Smooth muscle cell (in vitro differentiated cells): ENCODE measurements at regions not wholly inside any gene's neighbourhood (a gene's known extent, or its start where the extent isn't known, plus 50 kb on each side); places are given as distances from the start of the nearest gene placed in this dataset.

Experiments
- DNase-seq: peaks from one replicate; lab custom pipeline; 2025; ENCODE audit not compliant: unreplicated experiment; lab: John Stamatoyannopoulos, UW
- H2AFZ ChIP-seq: fragments of 200-600 bp; sonication (generic); 2 replicates; pipeline ENCODE4 v1.6.0; 2016; ENCODE audit warnings: antibody characterized with exemption, low read depth, mild to moderate bottlenecking
- H3F3A ChIP-seq: fragments of 200-600 bp; sonication (generic); 2 replicates; pipeline ENCODE4 v1.6.0; 2017; ENCODE audit warnings: antibody characterized with exemption, low read depth
- H3K27ac ChIP-seq: fragments of 200-600 bp; sonication (generic); 2 replicates; pipeline ENCODE4 v1.5.1; 2016; ENCODE audit warnings: low read depth, mild to moderate bottlenecking
- H3K27me3 ChIP-seq: fragments of 200-600 bp; sonication (generic); 2 replicates; pipeline ENCODE4 v1.6.1; 2016; ENCODE audit warnings: low read depth, mild to moderate bottlenecking
- H3K36me3 ChIP-seq: fragments of 200-600 bp; sonication (generic); 2 replicates; pipeline ENCODE4 v1.5.1; 2016; ENCODE audit warnings: low read depth
- H3K4me1 ChIP-seq: fragments of 200-600 bp; sonication (generic); 2 replicates; pipeline ENCODE4 v1.5.1; 2016; ENCODE audit warnings: low read depth
- H3K4me2 ChIP-seq: fragments of 200-600 bp; sonication (generic); 2 replicates; pipeline ENCODE4 v1.6.0; 2016; ENCODE audit warnings: mild to moderate bottlenecking
- H3K4me3 ChIP-seq: fragments of 200-600 bp; sonication (generic); 2 replicates; pipeline ENCODE4 v1.5.1; 2016; ENCODE audit warnings: mild to moderate bottlenecking
- H3K79me2 ChIP-seq: fragments of 200-600 bp; sonication (generic); 2 replicates; pipeline ENCODE4 v1.6.0; 2016; ENCODE audit warnings: low read depth, mild to moderate bottlenecking
- H3K9ac ChIP-seq: fragments of 200-600 bp; sonication (generic); 2 replicates; pipeline ENCODE4 v1.6.0; 2016; ENCODE audit warnings: low read depth
- H3K9me3 ChIP-seq: fragments of 200-600 bp; sonication (generic); replicated peaks from 2 replicates; pipeline ENCODE4 v1.5.1; 2016; ENCODE audit warnings: low read depth
- H4K20me1 ChIP-seq: fragments of 200-600 bp; sonication (generic); 2 replicates; pipeline ENCODE4 v1.6.0; 2016; ENCODE audit warnings: low read depth
- CTCF ChIP-seq: fragments of 200-600 bp; sonication (generic); IDR thresholded peaks from 2 replicates; pipeline ENCODE4 v1.5.1; 2017; ENCODE audit warnings: borderline replicate concordance, mild to moderate bottlenecking, antibody characterized with exemption; ENCODE audit not compliant: insufficient read depth, poor library complexity, severe bottlenecking
- WGBS: methylation state at CpG from one replicate; pipeline ENCODE4 v1.1.7; 2016; ENCODE audit warnings: low lambda C conversion rate; 5-methylcytosine and 5-hydroxymethylcytosine counted together

- Histone ChIP-seq H4K20me1 (no peaks in the 10 kb centered on the region), H3K9me3 (no peaks in the 10 kb centered on the region), H3K4me3 (no peak overlapping the region), H3K36me3 (no peaks in the 10 kb centered on the region), H3K4me2 (no peak overlapping the region), H3K4me1 (peaks cover 2% of the 10 kb centered on the region), H3K27ac (no peak overlapping the region), H3F3A (no peaks in the 10 kb centered on the region), H3K79me2 (no peaks in the 10 kb centered on the region), H3K27me3 (no peaks in the 10 kb centered on the region), H2AFZ (no peak overlapping the region), H3K9ac (no peak overlapping the region)
- no peak for DNase-seq
- WGBS: 70% methylated on average over 1 of the region's 1 CpG
- TF ChIP-seq CTCF: no peak
Measured at GRCh38 chr3:1955170-1955569, 143.5 kb upstream of the CNTN4 start.

- Histone ChIP-seq H3K9ac (no peak overlapping the region), H3K4me2 (no peak overlapping the region), H4K20me1 (no peaks in the 10 kb centered on the region), H3K27me3 (no peaks in the 10 kb centered on the region), H3K4me1 (no peaks in the 10 kb centered on the region), H3F3A (no peaks in the 10 kb centered on the region), H3K9me3 (no peaks in the 10 kb centered on the region), H3K79me2 (no peaks in the 10 kb centered on the region), H3K4me3 (no peak overlapping the region), H2AFZ (no peak overlapping the region), H3K36me3 (no peaks in the 10 kb centered on the region), H3K27ac (no peak overlapping the region)
- DNase-seq: no peak
- 86% methylated on average over 3 of the region's 3 CpGs for WGBS
- no peak for TF ChIP-seq CTCF
Measured at GRCh38 chr3:1955750-1956149, 142.9 kb upstream of the CNTN4 start.

- Histone ChIP-seq H4K20me1 (no peaks in the 10 kb centered on the region), H3K4me3 (no peak overlapping the region), H3K79me2 (no peaks in the 10 kb centered on the region), H3K36me3 (no peaks in the 10 kb centered on the region), H2AFZ (no peak overlapping the region), H3K9ac (no peak overlapping the region), H3K9me3 (no peaks in the 10 kb centered on the region), H3K27me3 (no peaks in the 10 kb centered on the region), H3K4me1 (no peaks in the 10 kb centered on the region), H3F3A (no peaks in the 10 kb centered on the region), H3K4me2 (no peak overlapping the region), H3K27ac (no peak overlapping the region)
- no peak for TF ChIP-seq CTCF
- no peak for DNase-seq
- WGBS: 85% methylated on average over 3 of the region's 3 CpGs
Measured at GRCh38 chr3:1960506-1960905, 138.2 kb upstream of the CNTN4 start.

GRCh38 chr3:1962396-1963088 lies 136.1 kb upstream of the CNTN4 start:
- H4K20me1 ChIP-seq: no peaks in the 10 kb centered on the region
- 88% methylated on average over 8 of the region's 8 CpGs for WGBS
- no peak overlapping the region for H2AFZ ChIP-seq
- no peak overlapping the region for H3K27ac ChIP-seq
- no peak overlapping the region for H3K4me3 ChIP-seq
- no peak overlapping the region for H3K9ac ChIP-seq
- no peaks in the 10 kb centered on the region for H3K9me3 ChIP-seq
- no peaks in the 10 kb centered on the region for H3K79me2 ChIP-seq
- H3K4me2 ChIP-seq: no peak overlapping the region
- H3K4me1 ChIP-seq: no peaks in the 10 kb centered on the region
- H3F3A ChIP-seq: no peaks in the 10 kb centered on the region
- TF ChIP-seq CTCF: no peak
- DNase-seq: no peak
- H3K36me3 ChIP-seq: no peaks in the 10 kb centered on the region
- H3K27me3 ChIP-seq: no peaks in the 10 kb centered on the region
